Activated T-cell treated with anti-CD3 and anti-CD28 coated beads, Interleukin-2, amount 50 U/mL, for 24 hours (primary cell): ENCODE measurements at regions not wholly inside any gene's neighbourhood (a gene's known extent, or its start where the extent isn't known, plus 50 kb on each side); places are given as distances from the start of the nearest gene placed in this dataset.

ENCODE experiments used
- DNase-seq: peaks from one replicate; pipeline ENCODE4 v3.0.0-alpha.2; 2020
- H3K27ac Mint-ChIP-seq: 2 replicates; pipeline ENCODE4 v1.8.0; 2020; ENCODE audit warnings: mild to moderate bottlenecking, mixed read lengths
- H3K27me3 Mint-ChIP-seq: 2 replicates; pipeline ENCODE4 v1.8.0; 2020; ENCODE audit warnings: mixed read lengths
- H3K36me3 Mint-ChIP-seq: 2 replicates; pipeline ENCODE4 v1.8.0; 2020; ENCODE audit warnings: low read depth, mixed read lengths
- H3K4me1 Mint-ChIP-seq: 2 replicates; pipeline ENCODE4 v1.8.0; 2020; ENCODE audit warnings: low read depth, mixed read lengths
- H3K4me3 Mint-ChIP-seq: 2 replicates; pipeline ENCODE4 v1.8.0; 2020; ENCODE audit warnings: mild to moderate bottlenecking, moderate library complexity, mixed read lengths
- H3K9me3 Mint-ChIP-seq: 2 replicates; pipeline ENCODE4 v1.8.0; 2020; ENCODE audit warnings: mixed read lengths

- Mint-ChIP-seq H3K9me3 (peaks cover 36% of the 10 kb centered on the region), H3K4me3 (no peak overlapping the region), H3K36me3 (no peaks in the 10 kb centered on the region), H3K27me3 (peaks cover 62% of the 10 kb centered on the region), H3K27ac (no peak overlapping the region), H3K4me1 (peaks cover 7% of the 10 kb centered on the region)
- DNase-seq, result no peak
These were observed 110.9 kb downstream of the GALR1 start for GRCh38 chr18:77360315-77361190.

- peaks cover 7% of the 10 kb centered on the region for H3K4me1 Mint-ChIP-seq
- DNase-seq, result no peak
These were observed 111.7 kb downstream of the GALR1 start for GRCh38 chr18:77361382-77361781.

DNA sequence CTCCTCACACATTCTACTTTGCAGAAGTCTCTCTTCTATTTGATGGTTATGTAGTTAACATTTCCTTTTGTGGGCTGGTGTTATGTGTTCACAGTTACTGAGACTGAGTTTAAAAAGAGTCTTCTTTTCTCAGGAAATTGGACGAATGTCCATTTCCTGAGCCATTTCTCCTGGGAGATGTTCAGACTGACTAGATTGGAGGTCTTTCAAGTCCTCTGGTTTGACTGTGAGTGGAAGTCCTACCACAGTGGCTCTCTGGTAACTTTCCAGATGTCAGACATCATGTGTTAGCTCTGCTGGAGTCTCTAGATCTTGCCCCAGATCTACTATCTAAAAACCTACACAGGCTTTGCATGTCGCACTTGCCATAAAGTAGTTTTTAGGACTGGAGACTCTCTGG is 116.0 kb downstream of the GALR1 start:
- H3K4me3 Mint-ChIP-seq, result no peak overlapping the region
- peaks cover 66% of the 10 kb centered on the region for H3K27me3 Mint-ChIP-seq
- H3K9me3 Mint-ChIP-seq, result peaks cover 31% of the 10 kb centered on the region
- no peak for DNase-seq
- peaks cover 1% of the 10 kb centered on the region for H3K4me1 Mint-ChIP-seq
- H3K36me3 Mint-ChIP-seq, result no peaks in the 10 kb centered on the region
- no peak overlapping the region for H3K27ac Mint-ChIP-seq

More at GRCh38 chr18:77361382-77361781, 111.7 kb downstream of the GALR1 start:
- Mint-ChIP-seq H3K36me3 (no peaks in the 10 kb centered on the region), H3K4me3 (no peak overlapping the region), H3K27me3 (peaks cover 63% of the 10 kb centered on the region), H3K27ac (no peak overlapping the region), H3K9me3 (peaks cover 36% of the 10 kb centered on the region)

- H3K4me3 Mint-ChIP-seq, result no peak overlapping the region
These were observed 116.5 kb downstream of the GALR1 start for GRCh38 chr18:77366067-77366719.

GRCh38 chr18:77366720-77367641 is 117.3 kb downstream of the GALR1 start:
- DNase-seq, result no peak
- H3K36me3 Mint-ChIP-seq, result no peaks in the 10 kb centered on the region
- no peak overlapping the region for H3K4me3 Mint-ChIP-seq
- no peak overlapping the region for H3K27ac Mint-ChIP-seq
- H3K9me3 Mint-ChIP-seq, result peaks cover 18% of the 10 kb centered on the region
- peaks cover 1% of the 10 kb centered on the region for H3K4me1 Mint-ChIP-seq
- peaks cover 58% of the 10 kb centered on the region for H3K27me3 Mint-ChIP-seq

More at GRCh38 chr18:77366067-77366719, 116.5 kb downstream of the GALR1 start:
- H3K9me3 Mint-ChIP-seq, result peaks cover 25% of the 10 kb centered on the region
- H3K4me1 Mint-ChIP-seq, result peaks cover 1% of the 10 kb centered on the region
- no peak for DNase-seq
- no peak overlapping the region for H3K27ac Mint-ChIP-seq
- no peaks in the 10 kb centered on the region for H3K36me3 Mint-ChIP-seq
- peaks cover 61% of the 10 kb centered on the region for H3K27me3 Mint-ChIP-seq

- DNase-seq, result no peak
- Mint-ChIP-seq H3K27ac (no peak overlapping the region), H3K9me3 (peaks cover 8% of the 10 kb centered on the region), H3K4me1 (peaks cover 1% of the 10 kb centered on the region), H3K4me3 (no peak overlapping the region), H3K36me3 (no peaks in the 10 kb centered on the region), H3K27me3 (peaks cover 41% of the 10 kb centered on the region)
These were observed 120.0 kb downstream of the GALR1 start for GRCh38 chr18:77369644-77370043.

DNA sequence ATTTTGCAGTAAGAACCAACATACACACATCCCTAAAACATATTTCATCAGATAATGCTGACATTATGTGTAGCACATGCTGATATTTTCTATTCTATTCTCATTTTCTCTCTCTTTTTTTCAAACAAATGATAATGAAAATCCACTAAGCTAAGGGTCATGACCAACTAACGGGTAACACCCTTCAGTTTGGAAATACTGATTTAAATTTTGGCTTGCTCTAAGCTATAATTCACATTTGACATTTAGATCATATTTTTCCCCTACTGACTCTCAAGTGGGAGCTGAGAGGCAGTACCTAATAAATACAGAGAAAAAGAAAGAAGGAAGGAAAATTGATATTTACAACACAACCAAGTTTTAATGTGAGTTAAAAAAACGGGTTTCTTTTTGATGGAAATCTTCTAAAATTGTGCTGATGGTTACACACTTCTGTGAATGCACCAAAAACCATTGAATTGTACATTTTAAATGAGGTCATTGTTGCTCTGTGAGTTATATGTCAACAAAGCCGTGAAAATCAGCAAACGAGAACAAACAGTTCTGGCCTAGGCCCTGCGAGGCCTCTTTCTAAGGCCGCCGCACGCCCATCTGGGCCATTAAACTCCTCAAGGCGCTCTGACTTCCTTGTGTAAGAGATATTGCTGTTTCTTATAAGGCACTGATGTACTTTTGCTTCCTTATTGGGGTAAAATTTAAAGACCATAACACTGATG is 124.2 kb downstream of the GALR1 start:
- Mint-ChIP-seq H3K9me3 (peaks cover 8% of the 10 kb centered on the region), H3K27ac (no peak overlapping the region), H3K36me3 (no peaks in the 10 kb centered on the region), H3K4me3 (no peak overlapping the region), H3K4me1 (no peaks in the 10 kb centered on the region), H3K27me3 (peaks cover 14% of the 10 kb centered on the region)
- DNase-seq, result no peak

- H3K36me3 Mint-ChIP-seq, result no peaks in the 10 kb centered on the region
- no peak overlapping the region for H3K27ac Mint-ChIP-seq
- H3K4me1 Mint-ChIP-seq, result no peaks in the 10 kb centered on the region
- H3K9me3 Mint-ChIP-seq, result peaks cover 4% of the 10 kb centered on the region
- DNase-seq, result no peak
- peaks cover 8% of the 10 kb centered on the region for H3K27me3 Mint-ChIP-seq
- no peak overlapping the region for H3K4me3 Mint-ChIP-seq
These were observed 124.8 kb downstream of the GALR1 start for GRCh38 chr18:77374446-77374805.

DNA sequence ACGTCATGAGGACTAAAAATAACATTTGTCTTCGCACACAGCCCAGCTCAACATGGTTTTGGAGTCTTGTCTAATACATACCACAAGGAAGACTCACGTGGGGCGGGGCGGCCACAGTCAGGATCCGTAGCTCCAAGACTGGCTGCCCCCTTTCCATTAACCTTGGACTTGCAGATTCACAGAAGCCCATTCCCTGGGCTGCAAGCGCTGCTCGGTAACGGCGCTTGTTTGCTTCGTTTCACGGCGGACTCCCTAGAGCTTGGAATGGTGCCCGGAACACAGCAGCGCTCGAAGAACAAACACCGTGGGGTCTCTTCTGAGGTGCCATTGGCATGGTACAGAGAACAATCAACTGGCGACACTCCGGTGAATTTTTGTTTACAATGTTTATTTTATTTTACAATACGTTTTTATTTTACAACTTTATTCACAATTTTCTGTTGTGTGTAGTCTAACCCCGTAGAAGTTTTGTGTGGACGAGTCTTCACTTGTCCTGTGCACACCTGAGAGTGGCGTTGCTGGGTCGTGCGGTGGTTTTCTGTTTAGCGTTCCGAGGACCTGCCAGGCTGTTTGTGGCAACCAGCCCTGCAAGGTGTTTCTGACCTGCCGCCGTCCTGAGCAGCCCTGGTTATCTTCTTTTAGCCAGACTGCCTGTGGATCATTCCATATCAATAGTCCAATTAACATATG is 126.5 kb downstream of the GALR1 start:
- peaks cover 10% of the 10 kb centered on the region for H3K27me3 Mint-ChIP-seq
- no peak overlapping the region for H3K4me3 Mint-ChIP-seq
- no peaks in the 10 kb centered on the region for H3K4me1 Mint-ChIP-seq
- H3K36me3 Mint-ChIP-seq, result no peaks in the 10 kb centered on the region
- no peak for DNase-seq
- H3K9me3 Mint-ChIP-seq, result no peaks in the 10 kb centered on the region
- no peak overlapping the region for H3K27ac Mint-ChIP-seq

DNA sequence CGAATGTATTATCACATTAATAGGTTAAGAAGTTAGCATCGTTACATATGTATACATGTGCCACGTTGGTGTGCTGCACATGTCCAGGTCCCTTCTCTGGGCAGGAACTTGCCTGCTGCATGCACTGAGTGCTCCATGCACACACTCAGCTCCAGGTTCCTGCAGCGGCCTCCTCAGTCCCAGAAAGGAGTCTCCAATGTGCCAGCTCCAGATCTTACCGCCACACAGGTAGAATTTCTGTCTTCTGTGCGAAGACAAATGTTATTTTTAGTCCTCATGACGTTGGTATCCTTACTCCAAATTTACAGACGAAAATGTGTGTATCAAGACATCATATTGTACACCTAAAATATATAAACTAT is 127.1 kb downstream of the GALR1 start:
- no peaks in the 10 kb centered on the region for H3K4me1 Mint-ChIP-seq
- H3K27ac Mint-ChIP-seq, result no peak overlapping the region
- H3K36me3 Mint-ChIP-seq, result no peaks in the 10 kb centered on the region
- no peak overlapping the region for H3K4me3 Mint-ChIP-seq
- DNase-seq, result no peak
- peaks cover 15% of the 10 kb centered on the region for H3K27me3 Mint-ChIP-seq
- H3K9me3 Mint-ChIP-seq, result no peaks in the 10 kb centered on the region

GRCh38 chr18:77377813-77378212 is 128.2 kb downstream of the GALR1 start:
- H3K4me3 Mint-ChIP-seq, result no peak overlapping the region
- peaks cover 22% of the 10 kb centered on the region for H3K27me3 Mint-ChIP-seq
- no peak for DNase-seq
- no peaks in the 10 kb centered on the region for H3K36me3 Mint-ChIP-seq
- no peak overlapping the region for H3K27ac Mint-ChIP-seq
- no peaks in the 10 kb centered on the region for H3K9me3 Mint-ChIP-seq
- no peaks in the 10 kb centered on the region for H3K4me1 Mint-ChIP-seq

GRCh38 chr18:77379976-77380509 is 130.4 kb downstream of the GALR1 start:
- no peak for DNase-seq
- Mint-ChIP-seq H3K27ac (no peak overlapping the region), H3K9me3 (no peaks in the 10 kb centered on the region), H3K27me3 (peaks cover 34% of the 10 kb centered on the region), H3K4me3 (no peak overlapping the region), H3K4me1 (no peaks in the 10 kb centered on the region), H3K36me3 (no peaks in the 10 kb centered on the region)

DNA sequence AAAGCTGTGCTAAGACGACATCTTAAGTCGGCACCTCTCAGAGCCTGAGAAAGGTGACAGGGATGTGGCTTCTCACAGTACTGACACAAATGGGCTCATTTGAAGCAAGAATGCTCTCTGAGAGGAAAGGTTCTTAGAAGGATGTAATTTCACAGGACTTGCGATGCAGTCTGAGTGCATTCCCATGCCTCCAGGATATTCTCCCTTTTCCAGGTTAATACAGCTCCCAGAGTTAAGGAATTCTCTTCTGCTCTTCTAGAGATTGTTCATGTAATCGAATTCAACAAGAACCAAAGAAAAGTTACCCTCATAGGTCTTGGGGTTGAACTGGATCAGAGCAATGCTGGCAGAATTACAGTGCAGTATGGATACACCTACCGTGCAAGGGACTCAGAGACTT is 131.0 kb downstream of the GALR1 start:
- no peak overlapping the region for H3K4me3 Mint-ChIP-seq
- H3K9me3 Mint-ChIP-seq, result no peaks in the 10 kb centered on the region
- H3K27me3 Mint-ChIP-seq, result peaks cover 38% of the 10 kb centered on the region
- H3K27ac Mint-ChIP-seq, result no peak overlapping the region
- H3K36me3 Mint-ChIP-seq, result no peaks in the 10 kb centered on the region
- H3K4me1 Mint-ChIP-seq, result peaks cover 2% of the 10 kb centered on the region
- no peak for DNase-seq
